ENCODE measurements at regions not wholly inside any gene's neighbourhood (a gene's known extent, or its start where the extent isn't known, plus 50 kb on each side); places are given as distances from the start of the nearest gene placed in this dataset.

- no peak for DNase-seq (ENCODE audit: low read depth)
- H3K4me3 ChIP-seq (ENCODE audit: low read depth, low read length): no peak overlapping the region
- TF ChIP-seq CTCF (IDR thresholded peaks at IDR 0.05; ENCODE audit: low read depth, low read length, missing control alignments): no peak
Observed at GRCh38 chr3:102544741-102545140, 109.9 kb downstream of the ZPLD1 start.

- TF ChIP-seq CTCF (IDR thresholded peaks at IDR 0.05; ENCODE audit: low read depth, low read length, missing control alignments): no peak
- no peak overlapping the region for H3K4me3 ChIP-seq (ENCODE audit: low read depth, low read length)
- DNase-seq (ENCODE audit: low read depth): no peak
Observed at GRCh38 chr3:102545276-102545675, 110.5 kb downstream of the ZPLD1 start.

- no peak for DNase-seq (ENCODE audit: low read depth)
- no peak for TF ChIP-seq CTCF (IDR thresholded peaks at IDR 0.05; ENCODE audit: low read depth, low read length, missing control alignments)
- H3K4me3 ChIP-seq (ENCODE audit: low read depth, low read length): no peak overlapping the region
Observed at GRCh38 chr3:102553876-102554275, 119.1 kb downstream of the ZPLD1 start.

GRCh38 chr3:102570511-102570910, 135.7 kb downstream of the ZPLD1 start:
- H3K4me3 ChIP-seq (ENCODE audit: low read depth, low read length): no peak overlapping the region
- DNase-seq (ENCODE audit: low read depth): no peak
- no peak for TF ChIP-seq CTCF (IDR thresholded peaks at IDR 0.05; ENCODE audit: low read depth, low read length, missing control alignments)

GRCh38 chr3:102571006-102571405, 136.2 kb downstream of the ZPLD1 start:
- no peak for TF ChIP-seq CTCF (IDR thresholded peaks at IDR 0.05; ENCODE audit: low read depth, low read length, missing control alignments)
- H3K4me3 ChIP-seq (ENCODE audit: low read depth, low read length): no peak overlapping the region
- DNase-seq (ENCODE audit: low read depth): no peak

GRCh38 chr3:102571720-102572384, 137.0 kb downstream of the ZPLD1 start:
- H3K4me3 ChIP-seq (ENCODE audit: low read depth, low read length): no peak overlapping the region
- no peak for TF ChIP-seq CTCF (IDR thresholded peaks at IDR 0.05; ENCODE audit: low read depth, low read length, missing control alignments)
- DNase-seq (ENCODE audit: low read depth): no peak

GRCh38 chr3:102573483-102574028, 138.7 kb downstream of the ZPLD1 start:
- no peak for TF ChIP-seq CTCF (IDR thresholded peaks at IDR 0.05; ENCODE audit: low read depth, low read length, missing control alignments)
- no peak overlapping the region for H3K4me3 ChIP-seq (ENCODE audit: low read depth, low read length)
- no peak for DNase-seq (ENCODE audit: low read depth)

All from GM12864 (cell line).